CD14-positive monocyte (primary cell): ENCODE measurements at regions not wholly inside any gene's neighbourhood (a gene's known extent, or its start where the extent isn't known, plus 50 kb on each side); places are given as distances from the start of the nearest gene placed in this dataset.

Source experiments
- DNase-seq, 3 donors: peaks; one replicate each; pipeline ENCODE4 v3.0.0-alpha.2; 2011 to 2022
- H2AFZ ChIP-seq: 2 replicates; pipeline ENCODE4 v1.6.0; 2012; ENCODE audit warnings: mild to moderate bottlenecking, low read depth, low read length, inconsistent platforms; ENCODE audit not compliant: insufficient read depth, poor library complexity, severe bottlenecking
- H3K27ac ChIP-seq, 2 donors: 1 replicate in 1 of 2; 2 replicates in 1 of 2; pipeline ENCODE4 v1.5.1; 2012 to 2013; ENCODE audit warnings: low read length in 2 of 2, control low read depth in 1 of 2, inconsistent platforms in 1 of 2, low read depth in 1 of 2, mild to moderate bottlenecking in 1 of 2
- H3K27me3 ChIP-seq, 2 donors: one replicate each; pipeline versions ENCODE4 v1.6.0 to v1.6.1; 2011 to 2013; ENCODE audit warnings: low read length in 2 of 2; ENCODE audit not compliant: control insufficient read depth in 2 of 2, insufficient read depth in 2 of 2
- H3K36me3 ChIP-seq, 2 donors: replicated peaks in 1 of 2; 1 replicate in 1 of 2; 2 replicates in 1 of 2; pipeline versions ENCODE4 v1.5.1 to v1.6.1; 2012 to 2013; ENCODE audit warnings: low read length in 2 of 2, control low read depth in 1 of 2, inconsistent platforms in 1 of 2, mild to moderate bottlenecking in 1 of 2; ENCODE audit not compliant: insufficient read depth in 2 of 2, control insufficient read depth in 1 of 2
- H3K4me1 ChIP-seq, 2 donors: 1 replicate in 1 of 2; 2 replicates in 1 of 2; pipeline versions ENCODE4 v1.5.1 to v1.6.1; 2012 to 2013; ENCODE audit warnings: low read length in 2 of 2, control low read depth in 1 of 2, inconsistent platforms in 1 of 2, mild to moderate bottlenecking in 1 of 2, moderate library complexity in 1 of 2; ENCODE audit not compliant: insufficient read depth in 2 of 2, control insufficient read depth in 1 of 2
- H3K4me2 ChIP-seq: replicated peaks from 2 replicates; pipeline ENCODE3; 2012; ENCODE audit warnings: low read length, moderate library complexity, mild to moderate bottlenecking; ENCODE audit not compliant: poor library complexity, severe bottlenecking; ENCODE audit errors: extremely low read depth
- H3K4me3 ChIP-seq, 3 experiments: fragments of 200-600 bp in 1 of 3; sonication (generic) in 1 of 3; replicated peaks in 1 of 3; 1 replicate in 2 of 3; 2 replicates in 1 of 3; pipeline ENCODE4 v1.5.1; 2011 to 2013; ENCODE audit warnings: low read length in 3 of 3, mild to moderate bottlenecking in 3 of 3, control low read depth in 2 of 3, low read depth in 2 of 3, inconsistent platforms in 1 of 3, moderate library complexity in 1 of 3
- H3K79me2 ChIP-seq: 2 replicates; pipeline ENCODE4 v1.6.0; 2012; ENCODE audit warnings: mild to moderate bottlenecking, control low read depth, inconsistent platforms, low read length, moderate library complexity; ENCODE audit not compliant: insufficient read depth
- H3K9ac ChIP-seq: 2 replicates; pipeline ENCODE4 v1.6.0; 2017; ENCODE audit warnings: low read length, mild to moderate bottlenecking; ENCODE audit not compliant: insufficient read depth, poor library complexity, severe bottlenecking
- H3K9me3 ChIP-seq, 2 donors: replicated peaks in 1 of 2; 1 replicate in 1 of 2; 2 replicates in 1 of 2; pipeline versions ENCODE4 v1.5.1 to v1.6.1; 2012 to 2013; ENCODE audit warnings: low read length in 2 of 2, control low read depth in 1 of 2; ENCODE audit not compliant: control insufficient read depth in 1 of 2, insufficient read depth in 1 of 2
- H4K20me1 ChIP-seq: 2 replicates; pipeline ENCODE4 v1.6.0; 2012; ENCODE audit warnings: mild to moderate bottlenecking, low read length, control low read depth, moderate library complexity; ENCODE audit not compliant: insufficient read depth
- H3K27ac Mint-ChIP-seq, 7 donors: one replicate each; pipeline ENCODE4 v1.8.0; 2020; ENCODE audit warnings: mild to moderate bottlenecking in 7 of 7, mixed read lengths in 7 of 7, moderate library complexity in 6 of 7, inconsistent platforms in 2 of 7
- H3K27me3 Mint-ChIP-seq, 3 donors: one replicate each; pipeline ENCODE4 v1.8.0; 2021 to 2022; ENCODE audit warnings: low read depth in 3 of 3, mild to moderate bottlenecking in 3 of 3, mixed read lengths in 3 of 3, moderate library complexity in 3 of 3, inconsistent platforms in 1 of 3
- H3K36me3 Mint-ChIP-seq, 2 donors: one replicate each; pipeline ENCODE4 v1.8.0; 2020; ENCODE audit warnings: mixed read lengths in 2 of 2, inconsistent platforms in 1 of 2, mild to moderate bottlenecking in 1 of 2
- H3K4me1 Mint-ChIP-seq: one replicate; pipeline ENCODE4 v1.8.0; 2020; ENCODE audit warnings: mild to moderate bottlenecking, mixed read lengths
- H3K4me3 Mint-ChIP-seq, 2 donors: one replicate each; pipeline ENCODE4 v1.8.0; 2020; ENCODE audit warnings: mild to moderate bottlenecking in 2 of 2, mixed read lengths in 2 of 2, moderate library complexity in 1 of 2
- H3K9me3 Mint-ChIP-seq, 7 donors: one replicate each; pipeline ENCODE4 v1.8.0; 2020 to 2022; ENCODE audit warnings: mixed read lengths in 7 of 7, mild to moderate bottlenecking in 6 of 7, moderate library complexity in 6 of 7, inconsistent platforms in 2 of 7
- CTCF ChIP-seq: fragments of 200-600 bp; IDR thresholded peaks from one replicate; pipeline ENCODE4 v1.8.0; 2022; ENCODE audit warnings: antibody characterized with exemption, mild to moderate bottlenecking
- WGBS: methylation state at CpG from one replicate; pipeline ENCODE4 v1.1.5; 2013; ENCODE audit warnings: missing lambda C conversion rate; ENCODE audit not compliant: insufficient coverage; 5-methylcytosine and 5-hydroxymethylcytosine counted together
- intact Hi-C, 2 donors: fragments of 100-400 bp; cut with micrococcal nuclease; formaldehyde crosslinking; loops; one replicate each; pipeline versions ENCODE4 v1.15.0 to v1.15.1; 2023

GRCh38 chr5:103889500-103890209, 327.1 kb upstream of the NUDT12 start:
- no peaks in the 10 kb centered on the region for H3K27me3 Mint-ChIP-seq
- DNase-seq: no peak
- WGBS: 100% methylated on average over 1 of the region's 2 CpGs
- no peak for TF ChIP-seq CTCF
- H3K36me3 Mint-ChIP-seq: no peaks in the 10 kb centered on the region
- no peaks in the 10 kb centered on the region for H3K4me1 ChIP-seq
- H3K4me3 Mint-ChIP-seq: no peak overlapping the region
- no peaks in the 10 kb centered on the region for H4K20me1 ChIP-seq
- H3K4me2 ChIP-seq: no peak overlapping the region
- H3K9me3 Mint-ChIP-seq: peaks cover 0 to 5% (median 2%) of the 10 kb centered on the region in 7 donors
- no peaks in the 10 kb centered on the region for H3K27me3 ChIP-seq
- no peaks in the 10 kb centered on the region for H3K79me2 ChIP-seq
- H3K4me3 ChIP-seq: no peak overlapping the region
- no peak overlapping the region for H3K27ac Mint-ChIP-seq
- no peak overlapping the region for H3K9ac ChIP-seq
- H3K27ac ChIP-seq: no peak overlapping the region
- peaks cover 3 to 4% of the 10 kb centered on the region in 2 donors for H3K9me3 ChIP-seq
- H2AFZ ChIP-seq: no peak overlapping the region
- intact Hi-C loops: no loop called here
- H3K4me1 Mint-ChIP-seq: no peaks in the 10 kb centered on the region
- H3K36me3 ChIP-seq: no peaks in the 10 kb centered on the region

- Mint-ChIP-seq H3K27me3 (no peaks in the 10 kb centered on the region), H3K4me1 (no peaks in the 10 kb centered on the region), H3K27ac (no peak overlapping the region), H3K9me3 (peaks cover 0 to 3% (median 2%) of the 10 kb centered on the region in 7 donors), H3K4me3 (no peak overlapping the region), H3K36me3 (no peaks in the 10 kb centered on the region)
- no peak for TF ChIP-seq CTCF
- Histone ChIP-seq H3K9me3 (peaks cover 3 to 4% of the 10 kb centered on the region in 2 donors), H3K36me3 (no peaks in the 10 kb centered on the region), H3K9ac (no peak overlapping the region), H3K4me3 (no peak overlapping the region), H2AFZ (no peak overlapping the region), H3K27me3 (no peaks in the 10 kb centered on the region), H3K4me1 (no peaks in the 10 kb centered on the region), H3K27ac (no peak overlapping the region), H4K20me1 (no peaks in the 10 kb centered on the region), H3K4me2 (no peak overlapping the region), H3K79me2 (no peaks in the 10 kb centered on the region)
- no peak for DNase-seq
- intact Hi-C loops: no loop called here
- WGBS: no CpG with 5 or more reads among the region's 3 CpGs
Observed at GRCh38 chr5:103886826-103887225, 324.2 kb upstream of the NUDT12 start.
